GM12875 (cell line): ENCODE measurements at regions not wholly inside any gene's neighbourhood (a gene's known extent, or its start where the extent isn't known, plus 50 kb on each side); places are given as distances from the start of the nearest gene placed in this dataset.
A peak's percentile ranks its signal among the peaks of the same experiment; 100 is the strongest.

Experiments used
- H3K4me3 ChIP-seq: one replicate; pipeline ENCODE4 v1.5.1; 2011; ENCODE audit warnings: low read depth, low read length, control low read depth
- CTCF ChIP-seq: IDR thresholded peaks from 2 replicates; pipeline ENCODE4 v1.5.1; 2011; ENCODE audit warnings: low read depth, mild to moderate bottlenecking, control low read depth, inconsistent platforms, low read length, moderate library complexity, borderline replicate concordance; ENCODE audit not compliant: insufficient read depth

- no peak overlapping the region for H3K4me3 ChIP-seq
- TF ChIP-seq CTCF: peak; percentile 22; the same call in 1 of the 2 replicates
Measured at GRCh38 chr19:32287811-32288227, 57.6 kb upstream of the ZNF507 start.

- no peak overlapping the region for H3K4me3 ChIP-seq
- TF ChIP-seq CTCF: no peak
Measured at GRCh38 chr19:32289566-32290210, 55.7 kb upstream of the ZNF507 start.

- TF ChIP-seq CTCF: no peak
- no peak overlapping the region for H3K4me3 ChIP-seq
Measured at GRCh38 chr19:32291876-32292275, 53.5 kb upstream of the ZNF507 start.

- H3K4me3 ChIP-seq: no peak overlapping the region
- no peak for TF ChIP-seq CTCF
Measured at GRCh38 chr19:32294871-32295438, 50.5 kb upstream of the ZNF507 start.
